ENCODE measurements at regions not wholly inside any gene's neighbourhood (a gene's known extent, or its start where the extent isn't known, plus 50 kb on each side); places are given as distances from the start of the nearest gene placed in this dataset.

GRCh38 chr2:60706021-60706420 lies 50.0 kb upstream of the PAPOLG start:
- DNase-seq (ENCODE audit: low spot score): no peak
- Mint-ChIP-seq H3K27ac (ENCODE audit: unreplicated experiment) (no peak overlapping the region), H3K9me3 (ENCODE audit: low read depth) (no peaks in the 10 kb centered on the region), H3K4me3 (ENCODE audit: unreplicated experiment) (no peak overlapping the region), H3K4me1 (ENCODE audit: low read depth) (peaks cover 4% of the 10 kb centered on the region), H3K27me3 (ENCODE audit: low read depth) (peaks cover 4% of the 10 kb centered on the region), H3K36me3 (ENCODE audit: low read depth) (no peaks in the 10 kb centered on the region)
- no peak for TF ChIP-seq CTCF (IDR thresholded peaks at IDR 0.05)
